Mesendoderm (in vitro differentiated cells): ENCODE measurements at regions not wholly inside any gene's neighbourhood (a gene's known extent, or its start where the extent isn't known, plus 50 kb on each side); places are given as distances from the start of the nearest gene placed in this dataset.
"Not testable (repeated sequence)": the region's sequence is repeated elsewhere in the genome, so short reads cannot be mapped to it uniquely, and the experiment has no call there.

Experiments used
- DNase-seq: peaks from one replicate; pipeline ENCODE4 v3.0.0; 2013
- H2AK5ac ChIP-seq: 2 replicates; pipeline ENCODE4 v1.6.1; 2013; ENCODE audit warnings: low read length, inconsistent platforms
- H2BK120ac ChIP-seq: 2 replicates; pipeline ENCODE4 v1.6.1; 2013; ENCODE audit warnings: low read depth, mild to moderate bottlenecking, low read length, moderate library complexity, mixed read lengths
- H2BK15ac ChIP-seq: replicated peaks from 2 replicates; pipeline ENCODE4 v1.6.1; 2013; ENCODE audit warnings: low read depth, mild to moderate bottlenecking, moderate library complexity
- H2BK5ac ChIP-seq: 2 replicates; pipeline ENCODE4 v1.6.1; 2013; ENCODE audit warnings: low read length, inconsistent platforms
- H3K18ac ChIP-seq: 2 replicates; pipeline ENCODE4 v1.6.1; 2013; ENCODE audit warnings: mild to moderate bottlenecking, low read length, mixed read lengths
- H3K23ac ChIP-seq: one replicate; pipeline ENCODE4 v1.6.1; 2013; ENCODE audit warnings: low read length
- H3K27ac ChIP-seq: 2 replicates; pipeline ENCODE4 v1.5.1; 2013; ENCODE audit warnings: low read depth, mild to moderate bottlenecking, inconsistent platforms, low read length, moderate library complexity
- H3K27me3 ChIP-seq: 2 replicates; pipeline ENCODE4 v1.6.1; 2013; ENCODE audit warnings: low read length, control low read depth, mild to moderate bottlenecking, inconsistent platforms; ENCODE audit not compliant: insufficient read depth, poor library complexity
- H3K36me3 ChIP-seq: 2 replicates; pipeline ENCODE4 v1.6.1; 2013; ENCODE audit warnings: low read length, inconsistent platforms; ENCODE audit not compliant: control insufficient read depth, insufficient read depth
- H3K4ac ChIP-seq: one replicate; pipeline ENCODE4 v1.6.1; 2013; ENCODE audit warnings: low read depth, mild to moderate bottlenecking, low read length, moderate library complexity
- H3K4me1 ChIP-seq: 2 replicates; pipeline ENCODE4 v1.6.1; 2013; ENCODE audit warnings: low read depth, low read length, inconsistent platforms; ENCODE audit not compliant: control insufficient read depth
- H3K4me2 ChIP-seq: 2 replicates; pipeline ENCODE4 v1.6.1; 2013; ENCODE audit warnings: low read length
- H3K4me3 ChIP-seq: 2 replicates; pipeline ENCODE4 v1.5.1; 2013; ENCODE audit warnings: mild to moderate bottlenecking, low read length
- H3K56ac ChIP-seq: one replicate; pipeline ENCODE4 v1.6.1; 2013; ENCODE audit warnings: low read length
- H3K79me1 ChIP-seq: 2 replicates; pipeline ENCODE4 v1.6.1; 2013; ENCODE audit warnings: low read length, inconsistent platforms
- H3K79me2 ChIP-seq: 2 replicates; pipeline ENCODE4 v1.6.1; 2013; ENCODE audit warnings: mild to moderate bottlenecking, low read length; ENCODE audit not compliant: control insufficient read depth, insufficient read depth
- H3K9ac ChIP-seq: 2 replicates; pipeline ENCODE4 v1.6.1; 2013; ENCODE audit warnings: low read length, inconsistent platforms
- H4K5ac ChIP-seq: one replicate; pipeline ENCODE4 v1.6.1; 2013; ENCODE audit warnings: low read length
- H4K8ac ChIP-seq: one replicate; pipeline ENCODE4 v1.6.1; 2013; ENCODE audit warnings: low read depth, mild to moderate bottlenecking, control low read depth, low read length, moderate library complexity
- WGBS: extraction: QIAGEN DNeasy Blood & Tissue Kit; methylation state at CpG from one replicate; pipeline ENCODE4 v1.1.7; 2013; ENCODE audit warnings: low lambda C conversion rate, missing lambda C conversion rate; ENCODE audit not compliant: insufficient coverage; ENCODE audit errors: extremely low coverage; 5-methylcytosine and 5-hydroxymethylcytosine counted together

DNA sequence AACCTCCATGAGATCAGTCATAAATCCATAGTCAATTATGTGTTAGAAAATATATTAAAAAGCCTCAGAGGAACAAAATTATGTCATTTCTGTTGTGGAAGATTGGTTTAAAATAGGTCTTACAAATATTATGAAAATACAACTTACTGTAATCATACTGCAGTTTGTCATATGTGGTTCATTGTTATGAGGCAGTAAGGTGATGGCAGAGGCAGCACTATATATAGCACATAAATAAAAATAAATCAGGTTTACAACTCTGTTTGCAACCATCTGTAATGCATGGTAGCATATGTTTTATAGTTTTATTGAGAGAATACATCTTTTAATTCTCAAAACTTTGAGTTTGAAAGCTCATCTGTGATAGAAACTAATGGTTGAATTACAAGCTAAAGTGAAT is 651.4 kb downstream of the PCDH11X start:
- H3K27me3 ChIP-seq, H2BK5ac ChIP-seq, H3K4me1 ChIP-seq, H3K79me1 ChIP-seq, H3K79me2 ChIP-seq, H4K8ac ChIP-seq, H2AK5ac ChIP-seq, H3K56ac ChIP-seq, H3K18ac ChIP-seq, H3K23ac ChIP-seq, H3K9ac ChIP-seq, H4K5ac ChIP-seq, H2BK15ac ChIP-seq, H2BK120ac ChIP-seq, DNase-seq, H3K4me3 ChIP-seq, H3K27ac ChIP-seq, H3K36me3 ChIP-seq, H3K4ac ChIP-seq, H3K4me2 ChIP-seq: not testable (repeated sequence)

DNA sequence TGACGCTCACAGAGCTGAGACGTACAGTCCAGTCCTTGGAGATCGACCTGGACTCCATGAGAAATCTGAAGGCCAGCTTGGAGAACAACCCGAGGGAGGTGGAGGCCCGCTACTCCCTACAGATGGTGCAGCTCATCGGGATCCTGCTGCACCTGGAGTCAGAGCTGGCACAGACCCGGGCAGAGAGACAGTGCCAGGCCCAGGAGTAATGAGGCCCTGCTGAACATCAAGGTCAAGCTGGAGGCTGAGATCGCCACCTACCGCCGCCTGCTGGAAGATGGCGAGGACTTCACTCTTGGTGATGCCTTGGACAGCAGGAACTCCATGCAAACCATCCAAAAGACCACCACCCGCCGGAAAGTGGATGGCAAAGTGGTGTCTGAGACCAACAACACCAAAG is 681.4 kb downstream of the PCDH11X start:
- H4K8ac ChIP-seq, result not testable (repeated sequence)
- WGBS, result no CpG with 5 or more reads among the region's 13 CpGs

DNA sequence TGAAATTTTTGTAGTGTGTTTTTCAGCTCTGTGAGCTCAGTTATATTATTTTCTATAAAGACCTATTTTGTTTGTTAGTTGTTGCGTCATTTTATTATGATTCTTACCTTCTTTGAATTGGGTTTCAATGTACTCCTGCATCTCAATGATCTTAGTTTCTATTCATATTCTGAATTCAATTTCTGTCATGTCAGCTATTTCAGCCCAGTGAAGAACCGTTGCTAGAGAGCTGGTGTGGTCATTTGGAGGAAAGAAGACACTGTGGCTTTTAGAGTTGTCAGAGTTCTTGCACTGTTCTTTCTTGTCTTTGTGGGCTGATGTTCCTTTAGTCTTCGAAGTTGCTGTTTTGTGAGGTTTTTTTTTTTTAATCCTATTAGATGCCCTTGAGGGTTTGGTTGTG is 701.0 kb downstream of the PCDH11X start:
- H4K8ac ChIP-seq, H2BK15ac ChIP-seq, H3K27ac ChIP-seq, H3K27me3 ChIP-seq, H3K23ac ChIP-seq, H4K5ac ChIP-seq, H3K18ac ChIP-seq, H3K79me2 ChIP-seq, H3K79me1 ChIP-seq, H3K56ac ChIP-seq, DNase-seq, H3K4ac ChIP-seq, H3K4me1 ChIP-seq, H2AK5ac ChIP-seq, H2BK120ac ChIP-seq, H3K4me2 ChIP-seq, H2BK5ac ChIP-seq, H3K9ac ChIP-seq, H3K4me3 ChIP-seq, H3K36me3 ChIP-seq: not testable (repeated sequence)
- no CpG with 5 or more reads among the region's 3 CpGs for WGBS

More for the DNA sequence above, 681.4 kb downstream of the PCDH11X start:
- H4K5ac ChIP-seq, H3K18ac ChIP-seq, H2BK15ac ChIP-seq, H3K4me2 ChIP-seq, H2BK5ac ChIP-seq, H2BK120ac ChIP-seq, H3K36me3 ChIP-seq, H3K4me3 ChIP-seq, H3K4ac ChIP-seq, H3K9ac ChIP-seq, H3K79me1 ChIP-seq, H3K79me2 ChIP-seq, H3K27ac ChIP-seq, DNase-seq, H3K4me1 ChIP-seq, H3K56ac ChIP-seq, H2AK5ac ChIP-seq, H3K27me3 ChIP-seq, H3K23ac ChIP-seq: not testable (repeated sequence)

DNA sequence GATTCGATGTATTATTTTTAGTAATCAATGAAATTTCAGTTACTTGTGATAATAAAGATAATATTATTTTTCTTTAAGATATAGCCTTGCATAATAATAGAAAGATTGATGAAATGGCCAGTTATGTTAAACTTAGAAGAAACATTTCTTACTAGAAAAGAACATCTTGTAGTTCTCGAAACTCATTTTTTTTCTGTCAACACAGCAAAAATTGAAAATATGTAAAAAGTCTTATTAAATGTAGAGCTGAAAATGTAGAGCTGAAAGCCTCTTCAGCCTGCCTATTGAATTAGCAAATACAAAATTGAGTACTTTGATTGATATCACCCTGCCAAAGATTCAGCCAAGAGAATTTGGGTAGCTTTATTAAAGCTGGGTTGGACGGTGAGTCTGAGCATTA is 706.3 kb downstream of the PCDH11X start:
- H3K79me2 ChIP-seq, H2AK5ac ChIP-seq, H4K5ac ChIP-seq, H3K4ac ChIP-seq, H2BK120ac ChIP-seq, H3K79me1 ChIP-seq, H4K8ac ChIP-seq, H3K4me3 ChIP-seq, H3K27ac ChIP-seq, H3K36me3 ChIP-seq, H3K4me1 ChIP-seq, H3K18ac ChIP-seq, H3K23ac ChIP-seq, H2BK5ac ChIP-seq, DNase-seq, H3K27me3 ChIP-seq, H3K56ac ChIP-seq, H2BK15ac ChIP-seq, H3K9ac ChIP-seq, H3K4me2 ChIP-seq: not testable (repeated sequence)
- no CpG with 5 or more reads among the region's 3 CpGs for WGBS

DNA sequence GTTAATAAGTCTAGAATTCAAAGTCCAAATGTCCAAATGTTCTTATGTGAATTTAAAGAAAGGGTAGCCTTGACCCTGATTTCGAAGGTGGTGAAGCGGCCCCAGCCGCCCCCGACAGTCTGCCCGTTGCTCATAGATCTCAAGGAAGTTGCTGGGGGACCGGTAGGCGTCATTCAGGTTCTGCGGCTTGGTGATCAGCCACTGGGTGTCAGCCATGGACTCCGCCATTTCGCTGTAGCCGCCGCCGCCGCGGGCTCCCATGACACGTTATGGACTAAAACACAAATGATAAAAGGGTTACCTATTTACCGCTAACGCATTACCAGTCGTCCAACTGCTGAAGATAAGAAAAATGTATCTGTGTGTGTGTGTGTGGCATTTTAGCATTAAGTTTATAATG is 736.1 kb downstream of the PCDH11X start:
- H4K8ac ChIP-seq, H2BK15ac ChIP-seq, H3K18ac ChIP-seq, H3K79me2 ChIP-seq, H3K4me1 ChIP-seq, H3K4ac ChIP-seq, H3K36me3 ChIP-seq, H2AK5ac ChIP-seq, H3K9ac ChIP-seq, H4K5ac ChIP-seq, H3K23ac ChIP-seq, H2BK5ac ChIP-seq, H3K79me1 ChIP-seq, DNase-seq, H3K4me3 ChIP-seq, H3K27me3 ChIP-seq, H3K27ac ChIP-seq, H3K4me2 ChIP-seq, H2BK120ac ChIP-seq, H3K56ac ChIP-seq: not testable (repeated sequence)
- WGBS, result no CpG with 5 or more reads among the region's 19 CpGs

DNA sequence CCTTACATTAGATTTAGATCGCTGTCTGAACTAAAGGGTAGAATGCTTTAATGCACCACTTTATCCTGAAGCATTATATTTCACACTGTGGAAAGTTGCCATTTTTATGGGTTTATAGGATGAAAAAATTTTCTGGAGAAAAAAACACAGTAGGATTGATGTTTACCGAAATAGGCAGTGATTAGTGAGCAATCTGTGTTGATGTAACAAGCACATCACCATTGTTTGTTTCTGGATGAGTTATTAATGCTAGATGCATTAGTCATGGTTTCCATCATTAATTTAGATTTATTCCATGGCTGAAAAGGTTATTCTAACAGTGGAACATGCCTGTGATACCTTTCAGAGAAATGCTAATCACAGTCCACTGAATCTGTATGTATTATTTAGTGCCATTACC is 749.8 kb downstream of the PCDH11X start:
- not testable (repeated sequence) for H2BK5ac ChIP-seq, H3K79me1 ChIP-seq, H3K9ac ChIP-seq, H3K18ac ChIP-seq, H3K4me1 ChIP-seq, DNase-seq, H3K79me2 ChIP-seq, H3K36me3 ChIP-seq, H2BK120ac ChIP-seq, H3K4ac ChIP-seq, H2BK15ac ChIP-seq, H3K23ac ChIP-seq, H4K5ac ChIP-seq, H4K8ac ChIP-seq, H3K56ac ChIP-seq, H3K4me3 ChIP-seq, H2AK5ac ChIP-seq, H3K4me2 ChIP-seq, H3K27ac ChIP-seq, H3K27me3 ChIP-seq
- WGBS, result no CpG with 5 or more reads among the region's 2 CpGs
